GM12878 (cell line): ENCODE measurements at regions not wholly inside any gene's neighbourhood (a gene's known extent, or its start where the extent isn't known, plus 50 kb on each side); places are given as distances from the start of the nearest gene placed in this dataset.
A peak's percentile ranks its signal among the peaks of the same experiment; 100 is the strongest.

Source experiments
- ATAC-seq: fragments of 200-7000 bp; cut with Tn5 transposase; 3 replicates; pipeline ENCODE4 v1.9.1; 2020; ENCODE audit warnings: mild to moderate bottlenecking, moderate library complexity
- BruUV-seq: library from RNA; stranded (reverse); fragments of 400-500 nt; replicated peaks from 2 replicates; lab custom pipeline; 2021; lab: Mats Ljungman, UMichigan
- CTCF ChIA-PET: fragments of 300-600 bp; sonication (Branson Sonifier 250); formaldehyde crosslinking; extraction: SDS; loops from one replicate; lab custom pipeline; 2021; ENCODE audit warnings: inconsistent platforms; lab: Yijun Ruan, JAX
- POLR2A ChIA-PET: fragments of 350-600 bp; formaldehyde crosslinking; extraction: SDS; loops from one replicate; lab custom pipeline; 2021; ENCODE audit warnings: inconsistent platforms; lab: Charles Lee
- RAD21 ChIA-PET: fragments of 300-600 bp; sonication (Branson Sonifier 250); formaldehyde crosslinking; loops from one replicate; lab custom pipeline; 2023; ENCODE audit warnings: antibody characterized with exemption; ENCODE audit not compliant: unreplicated experiment; lab: Charles Lee
- SMC1A ChIA-PET: fragments of 300-600 bp; sonication (Branson Sonifier 250); formaldehyde crosslinking; loops from one replicate; lab custom pipeline; 2023; ENCODE audit not compliant: unreplicated experiment, uncharacterized antibody; lab: Charles Lee
- DNase-seq: peaks from one replicate; pipeline ENCODE4 v3.0.0-alpha.2; 2011; ENCODE audit warnings: low read depth, low spot score
- FAIRE-seq: peaks from 3 replicates; lab custom pipeline; 2011; peaks lifted over from hg19 to GRCh38; lab: Jason Lieb, UNC
- H2AFZ ChIP-seq: 2 replicates; pipeline ENCODE4 v1.6.0; 2011; ENCODE audit warnings: low read depth, low read length, control low read depth; ENCODE audit not compliant: control insufficient read depth
- H3K27ac ChIP-seq: 2 replicates; pipeline ENCODE4 v1.5.1; 2011; ENCODE audit warnings: control low read depth; ENCODE audit not compliant: control insufficient read depth, insufficient read depth
- H3K27me3 ChIP-seq, 2 experiments: replicated peaks in 1 of 2; 2 replicates each; pipeline versions ENCODE4 v1.6.0 to v1.6.1; 2011; ENCODE audit warnings: low read length in 1 of 2; ENCODE audit not compliant: control insufficient read depth in 2 of 2, insufficient read depth in 2 of 2
- H3K36me3 ChIP-seq, 2 experiments: 2 replicates each; pipeline ENCODE4 v1.5.1; 2011; ENCODE audit warnings: low read length in 1 of 2; ENCODE audit not compliant: control insufficient read depth in 2 of 2, insufficient read depth in 2 of 2
- H3K4me1 ChIP-seq: 2 replicates; pipeline ENCODE4 v1.6.1; 2011; ENCODE audit warnings: mild to moderate bottlenecking, low read length, moderate library complexity, mixed read lengths; ENCODE audit not compliant: control insufficient read depth, insufficient read depth
- H3K4me2 ChIP-seq: 2 replicates; pipeline ENCODE4 v1.6.0; 2011; ENCODE audit warnings: control low read depth; ENCODE audit not compliant: control insufficient read depth, insufficient read depth
- H3K4me3 ChIP-seq: fragments of 200-600 bp; sonication (generic); 2 replicates; pipeline ENCODE4 v1.5.1; 2016
- H3K79me2 ChIP-seq: 2 replicates; pipeline ENCODE4 v1.6.0; 2011; ENCODE audit warnings: low read length; ENCODE audit not compliant: control insufficient read depth, insufficient read depth
- H3K9ac ChIP-seq: 2 replicates; pipeline ENCODE4 v1.8.0; 2011; ENCODE audit warnings: low read length, control low read depth, mixed read lengths; ENCODE audit not compliant: control insufficient read depth, insufficient read depth
- H3K9me3 ChIP-seq: replicated peaks from 3 replicates; pipeline ENCODE4 v1.5.1; 2011; ENCODE audit warnings: mild to moderate bottlenecking, low read length; ENCODE audit not compliant: control insufficient read depth, insufficient read depth
- H4K20me1 ChIP-seq: 2 replicates; pipeline ENCODE4 v1.6.0; 2011; ENCODE audit not compliant: control insufficient read depth, insufficient read depth
- CEBPB ChIP-seq, 2 experiments: fragments of 150-350 bp in 1 of 2; IDR thresholded peaks; 2 replicates each; pipeline ENCODE4 v1.6.1; 2012 to 2014; ENCODE audit warnings: low read depth in 2 of 2, low read length in 2 of 2, borderline replicate concordance in 1 of 2, inconsistent platforms in 1 of 2
- DPF2 ChIP-seq: fragments of 450-650 bp; IDR thresholded peaks from 2 replicates; pipeline ENCODE4 v1.6.1; 2017; ENCODE audit warnings: mild to moderate bottlenecking
- ETV6 ChIP-seq, 2 experiments: fragments of 450-650 bp in 1 of 2; IDR thresholded peaks in 1 of 2; conservative IDR thresholded peaks in 1 of 2; 2 replicates each; pipeline ENCODE4 v1.6.1; 2014; ENCODE audit warnings: antibody characterized with exemption in 1 of 2, borderline replicate concordance in 1 of 2, low read depth in 1 of 2, mild to moderate bottlenecking in 1 of 2, moderate library complexity in 1 of 2
- FOXK2 ChIP-seq: fragments of 450-650 bp; IDR thresholded peaks from 2 replicates; pipeline ENCODE4 v1.6.1; 2017; ENCODE audit warnings: mild to moderate bottlenecking, moderate library complexity
- IRF4 ChIP-seq: IDR thresholded peaks from 2 replicates; pipeline ENCODE4 v1.6.1; 2011; ENCODE audit warnings: low read depth, low read length
- IRF5 ChIP-seq: fragments of 450-650 bp; IDR thresholded peaks from 2 replicates; pipeline ENCODE4 v1.6.1; 2017; ENCODE audit warnings: borderline replicate concordance
- NBN ChIP-seq: fragments of 450-650 bp; IDR thresholded peaks from 2 replicates; pipeline ENCODE4 v1.6.1; 2016
- NR2F1 ChIP-seq: fragments of 450-650 bp; conservative IDR thresholded peaks from 2 replicates; pipeline ENCODE4 v1.6.1; 2017; ENCODE audit warnings: mild to moderate bottlenecking
- POU2F2 ChIP-seq: IDR thresholded peaks from 3 replicates; pipeline ENCODE4 v1.6.1; 2011; ENCODE audit warnings: low read depth, mild to moderate bottlenecking, low read length, borderline replicate concordance
- RELA ChIP-seq: fragments of 450-650 bp; IDR thresholded peaks from 2 replicates; pipeline ENCODE4 v1.8.0; 2014; ENCODE audit warnings: borderline replicate concordance; ENCODE audit not compliant: partially characterized antibody
- RUNX3 ChIP-seq: IDR thresholded peaks from 2 replicates; pipeline ENCODE4 v1.6.1; 2012; ENCODE audit warnings: low read length, inconsistent platforms
- TAF1 ChIP-seq: IDR thresholded peaks from 2 replicates; pipeline ENCODE4 v1.6.1; 2011; ENCODE audit warnings: mild to moderate bottlenecking, low read depth, low read length, borderline replicate concordance
- whole genome bisulfite sequencing: methylation state at CpG from one replicate; pipeline ENCODE4 v1.1.6; 2016; ENCODE audit warnings: low lambda C conversion rate; ENCODE audit not compliant: insufficient replicate concordance, insufficient coverage; ENCODE audit errors: missing lambda C conversion rate; 5-methylcytosine and 5-hydroxymethylcytosine counted together
- in situ Hi-C: fragments of 300-500 bp; cut with MboI; formaldehyde crosslinking; loops from 9 replicates; pipeline ENCODE4 v1.14.3; 2018; ENCODE audit warnings: mixed read lengths
- intact Hi-C: fragments of 100-400 bp; cut with micrococcal nuclease; formaldehyde crosslinking; loops from one replicate; pipeline ENCODE4 v1.14.2; 2022; ENCODE audit not compliant: unreplicated experiment
- TF ChIP-seq, protein P1 (sequence below), 3 experiments: IDR thresholded peaks in 2 of 3; conservative IDR thresholded peaks in 1 of 3; 2 replicates each; pipeline ENCODE4 v1.5.1; 2011; ENCODE audit warnings: low read depth in 3 of 3, low read length in 3 of 3, mild to moderate bottlenecking in 3 of 3, control low read depth in 2 of 3, moderate library complexity in 2 of 3, inconsistent platforms in 1 of 3, mixed read lengths in 1 of 3; ENCODE audit not compliant: control insufficient read depth in 2 of 3, insufficient read depth in 1 of 3; ENCODE audit errors: extremely low read depth in 1 of 3
- TF ChIP-seq, protein P2 (sequence below): IDR thresholded peaks from 2 replicates; pipeline ENCODE4 v1.6.1; 2011; ENCODE audit warnings: borderline replicate concordance, low read depth, mild to moderate bottlenecking, moderate library complexity, low read length; ENCODE audit not compliant: insufficient read depth, poor library complexity, severe bottlenecking
- TF ChIP-seq, protein P3 (sequence below): fragments of 450-650 bp; IDR thresholded peaks from 2 replicates; pipeline ENCODE4 v1.6.1; 2017; ENCODE audit warnings: mild to moderate bottlenecking, moderate library complexity

GRCh38 chr3:64454768-64455167 is 229.5 kb upstream of the PRICKLE2 start:
- H3K27me3 ChIP-seq, result no peaks in the 10 kb centered on the region
- H2AFZ ChIP-seq, result no peak overlapping the region
- CTCF ChIA-PET, result interaction anchor here (0.7 to 9.9 kb wide), 3 partner anchors 10 to 231 kb away, joined by 3 to 95 read pairs (median 9); no protein-coding TSS in a partner anchor
- no peaks in the 10 kb centered on the region for H3K36me3 ChIP-seq
- TF ChIP-seq, protein P1, sequence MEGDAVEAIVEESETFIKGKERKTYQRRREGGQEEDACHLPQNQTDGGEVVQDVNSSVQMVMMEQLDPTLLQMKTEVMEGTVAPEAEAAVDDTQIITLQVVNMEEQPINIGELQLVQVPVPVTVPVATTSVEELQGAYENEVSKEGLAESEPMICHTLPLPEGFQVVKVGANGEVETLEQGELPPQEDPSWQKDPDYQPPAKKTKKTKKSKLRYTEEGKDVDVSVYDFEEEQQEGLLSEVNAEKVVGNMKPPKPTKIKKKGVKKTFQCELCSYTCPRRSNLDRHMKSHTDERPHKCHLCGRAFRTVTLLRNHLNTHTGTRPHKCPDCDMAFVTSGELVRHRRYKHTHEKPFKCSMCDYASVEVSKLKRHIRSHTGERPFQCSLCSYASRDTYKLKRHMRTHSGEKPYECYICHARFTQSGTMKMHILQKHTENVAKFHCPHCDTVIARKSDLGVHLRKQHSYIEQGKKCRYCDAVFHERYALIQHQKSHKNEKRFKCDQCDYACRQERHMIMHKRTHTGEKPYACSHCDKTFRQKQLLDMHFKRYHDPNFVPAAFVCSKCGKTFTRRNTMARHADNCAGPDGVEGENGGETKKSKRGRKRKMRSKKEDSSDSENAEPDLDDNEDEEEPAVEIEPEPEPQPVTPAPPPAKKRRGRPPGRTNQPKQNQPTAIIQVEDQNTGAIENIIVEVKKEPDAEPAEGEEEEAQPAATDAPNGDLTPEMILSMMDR (IDR thresholded peaks at IDR 0.05 in 2 of 3, conservative IDR thresholded peaks at IDR 0.05 in 1 of 3; ENCODE audit: control insufficient read depth in 2 of 3, extremely low read depth in 1 of 3, insufficient read depth in 1 of 3, low read depth in 3 of 3, low read length in 3 of 3), result no peak
- TF ChIP-seq NR2F1 (no peak), TAF1 (no peak), FOXK2 (no peak), RELA (no peak), ETV6 (conservative IDR thresholded peaks at IDR 0.05 in 1 of 2, IDR thresholded peaks at IDR 0.05 in 1 of 2; ENCODE audit: borderline replicate concordance in 1 of 2, low read depth in 1 of 2) (0 out of 4 replicates have a peak, but pooled peaks of 1 of the 2 experiments have one; percentile 28), IRF4 (no peak), RUNX3 (peak; percentile 9; the same call in 1 of the 2 replicates), POU2F2 (no peak), CEBPB (IDR thresholded peaks at IDR 0.05; ENCODE audit: borderline replicate concordance in 1 of 2, low read depth in 2 of 2, low read length in 2 of 2) (no peak), DPF2 (no peak), IRF5 (no peak), NBN (no peak)
- TF ChIP-seq, protein P2, sequence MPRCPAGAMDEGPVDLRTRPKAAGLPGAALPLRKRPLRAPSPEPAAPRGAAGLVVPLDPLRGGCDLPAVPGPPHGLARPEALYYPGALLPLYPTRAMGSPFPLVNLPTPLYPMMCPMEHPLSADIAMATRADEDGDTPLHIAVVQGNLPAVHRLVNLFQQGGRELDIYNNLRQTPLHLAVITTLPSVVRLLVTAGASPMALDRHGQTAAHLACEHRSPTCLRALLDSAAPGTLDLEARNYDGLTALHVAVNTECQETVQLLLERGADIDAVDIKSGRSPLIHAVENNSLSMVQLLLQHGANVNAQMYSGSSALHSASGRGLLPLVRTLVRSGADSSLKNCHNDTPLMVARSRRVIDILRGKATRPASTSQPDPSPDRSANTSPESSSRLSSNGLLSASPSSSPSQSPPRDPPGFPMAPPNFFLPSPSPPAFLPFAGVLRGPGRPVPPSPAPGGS, result no peak
- TF ChIP-seq, protein P3, sequence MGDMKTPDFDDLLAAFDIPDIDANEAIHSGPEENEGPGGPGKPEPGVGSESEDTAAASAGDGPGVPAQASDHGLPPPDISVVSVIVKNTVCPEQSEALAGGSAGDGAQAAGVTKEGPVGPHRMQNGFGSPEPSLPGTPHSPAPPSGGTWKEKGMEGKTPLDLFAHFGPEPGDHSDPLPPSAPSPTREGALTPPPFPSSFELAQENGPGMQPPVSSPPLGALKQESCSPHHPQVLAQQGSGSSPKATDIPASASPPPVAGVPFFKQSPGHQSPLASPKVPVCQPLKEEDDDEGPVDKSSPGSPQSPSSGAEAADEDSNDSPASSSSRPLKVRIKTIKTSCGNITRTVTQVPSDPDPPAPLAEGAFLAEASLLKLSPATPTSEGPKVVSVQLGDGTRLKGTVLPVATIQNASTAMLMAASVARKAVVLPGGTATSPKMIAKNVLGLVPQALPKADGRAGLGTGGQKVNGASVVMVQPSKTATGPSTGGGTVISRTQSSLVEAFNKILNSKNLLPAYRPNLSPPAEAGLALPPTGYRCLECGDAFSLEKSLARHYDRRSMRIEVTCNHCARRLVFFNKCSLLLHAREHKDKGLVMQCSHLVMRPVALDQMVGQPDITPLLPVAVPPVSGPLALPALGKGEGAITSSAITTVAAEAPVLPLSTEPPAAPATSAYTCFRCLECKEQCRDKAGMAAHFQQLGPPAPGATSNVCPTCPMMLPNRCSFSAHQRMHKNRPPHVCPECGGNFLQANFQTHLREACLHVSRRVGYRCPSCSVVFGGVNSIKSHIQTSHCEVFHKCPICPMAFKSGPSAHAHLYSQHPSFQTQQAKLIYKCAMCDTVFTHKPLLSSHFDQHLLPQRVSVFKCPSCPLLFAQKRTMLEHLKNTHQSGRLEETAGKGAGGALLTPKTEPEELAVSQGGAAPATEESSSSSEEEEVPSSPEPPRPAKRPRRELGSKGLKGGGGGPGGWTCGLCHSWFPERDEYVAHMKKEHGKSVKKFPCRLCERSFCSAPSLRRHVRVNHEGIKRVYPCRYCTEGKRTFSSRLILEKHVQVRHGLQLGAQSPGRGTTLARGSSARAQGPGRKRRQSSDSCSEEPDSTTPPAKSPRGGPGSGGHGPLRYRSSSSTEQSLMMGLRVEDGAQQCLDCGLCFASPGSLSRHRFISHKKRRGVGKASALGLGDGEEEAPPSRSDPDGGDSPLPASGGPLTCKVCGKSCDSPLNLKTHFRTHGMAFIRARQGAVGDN, result 0 out of 2 replicates have a peak, but pooled peaks have one; percentile 24
- TF ChIP-seq, all 136 proteins: peak for 3
- no peak for FAIRE-seq
- in situ Hi-C loops, result no loop called here
- Histone ChIP-seq H3K79me2 (no peaks in the 10 kb centered on the region), H3K4me1 (peaks cover 4% of the 10 kb centered on the region; the same call in 1 of the 2 replicates), H3K4me3 (no peak overlapping the region), H3K9me3 (no peaks in the 10 kb centered on the region), H3K27ac (no peak overlapping the region), H3K9ac (no peak overlapping the region), H4K20me1 (no peaks in the 10 kb centered on the region), H3K4me2 (no peak overlapping the region)
- 43% methylated on average over 5 of the region's 5 CpGs for WGBS
- no peak for DNase-seq
- BruUV-seq, result no TSS peak
- SMC1A ChIA-PET, result interaction anchor here (0.9 to 1.4 kb wide), 8 partner anchors 9 to 444 kb away, joined by 3 to 4 read pairs (median 3); no protein-coding TSS in a partner anchor
- POLR2A ChIA-PET, result no interaction called here
- ATAC-seq, result 0 out of 3 replicates have a peak, but pooled peaks have one; percentile 35
- RAD21 ChIA-PET, result interaction anchor here (1.0 to 1.4 kb wide), 2 partner anchors 9 to 30 kb away, joined by 3 to 5 read pairs; no protein-coding TSS in a partner anchor
- intact Hi-C loops, result no loop called here
